ENCODE measurements at regions not wholly inside any gene's neighbourhood (a gene's known extent, or its start where the extent isn't known, plus 50 kb on each side); places are given as distances from the start of the nearest gene placed in this dataset.

GRCh38 chr16:59391617-59392364 lies 657.7 kb upstream of the GOT2 start:
- no peak for TF ChIP-seq CTCF (conservative IDR thresholded peaks at IDR 0.05; ENCODE audit: low read depth in 2 of 2)
- no peak for TF ChIP-seq ETS1 (IDR thresholded peaks at IDR 0.05)
- no peak for TF ChIP-seq EZH2 (IDR thresholded peaks at IDR 0.05; ENCODE audit: low read depth, unreplicated experiment)
